H9 (cell line): ENCODE measurements at regions not wholly inside any gene's neighbourhood (a gene's known extent, or its start where the extent isn't known, plus 50 kb on each side); places are given as distances from the start of the nearest gene placed in this dataset.

Experiments
- DNase-seq: peaks from one replicate; pipeline ENCODE4 v3.0.0-alpha.2; 2017
- H2AFZ ChIP-seq: one replicate; pipeline ENCODE4 v1.6.1; 2013; ENCODE audit warnings: mild to moderate bottlenecking, low read length, control low read depth, moderate library complexity
- H2AK5ac ChIP-seq: 2 replicates; pipeline ENCODE4 v1.6.1; 2013; ENCODE audit warnings: low read length, control low read depth, mixed read lengths; ENCODE audit not compliant: insufficient read length
- H2BK120ac ChIP-seq: one replicate; pipeline ENCODE4 v1.6.1; 2013; ENCODE audit warnings: low read depth, mild to moderate bottlenecking, low read length, control low read depth, inconsistent platforms; ENCODE audit not compliant: poor library complexity, severe bottlenecking
- H2BK12ac ChIP-seq: 2 replicates; pipeline ENCODE4 v1.6.1; 2013; ENCODE audit warnings: low read length, control low read depth, mixed read lengths, low read depth; ENCODE audit not compliant: insufficient read length
- H2BK15ac ChIP-seq: 2 replicates; pipeline ENCODE4 v1.6.1; 2013; ENCODE audit warnings: low read depth, low read length, control low read depth
- H2BK20ac ChIP-seq: one replicate; pipeline ENCODE4 v1.6.1; 2013; ENCODE audit warnings: low read depth, mild to moderate bottlenecking, low read length, control low read depth, inconsistent platforms; ENCODE audit not compliant: poor library complexity, severe bottlenecking
- H2BK5ac ChIP-seq: 2 replicates; pipeline ENCODE4 v1.6.1; 2013; ENCODE audit warnings: low read length, control low read depth, mixed read lengths; ENCODE audit not compliant: insufficient read length
- H3K14ac ChIP-seq: 2 replicates; pipeline ENCODE4 v1.6.1; 2013; ENCODE audit warnings: low read length, control low read depth; ENCODE audit not compliant: insufficient read depth
- H3K18ac ChIP-seq: 2 replicates; pipeline ENCODE4 v1.6.1; 2013; ENCODE audit warnings: low read depth, mild to moderate bottlenecking, mixed read lengths, low read length, control low read depth; ENCODE audit not compliant: insufficient read length
- H3K23ac ChIP-seq: 2 replicates; pipeline ENCODE4 v1.6.1; 2013; ENCODE audit warnings: low read length, control low read depth, mixed read lengths, low read depth; ENCODE audit not compliant: insufficient read length
- H3K23me2 ChIP-seq: 2 replicates; pipeline ENCODE4 v1.6.1; 2013; ENCODE audit warnings: low read depth, mild to moderate bottlenecking, mixed read lengths, low read length, control low read depth; ENCODE audit not compliant: insufficient read length, poor library complexity, severe bottlenecking
- H3K27ac ChIP-seq: 2 replicates; pipeline ENCODE4 v1.5.1; 2013; ENCODE audit warnings: low read length, control low read depth, mixed read lengths, low read depth; ENCODE audit not compliant: insufficient read length
- H3K27me3 ChIP-seq: 2 replicates; pipeline ENCODE4 v1.6.1; 2013; ENCODE audit warnings: low read length, control low read depth, inconsistent platforms; ENCODE audit not compliant: insufficient read depth
- H3K4ac ChIP-seq: 2 replicates; pipeline ENCODE4 v1.6.1; 2013; ENCODE audit warnings: low read depth, mild to moderate bottlenecking, control low read depth, inconsistent platforms, low read length, moderate library complexity
- H3K4me1 ChIP-seq: 2 replicates; pipeline ENCODE4 v1.6.1; 2013; ENCODE audit warnings: low read length, control low read depth, inconsistent platforms; ENCODE audit not compliant: insufficient read depth
- H3K4me2 ChIP-seq: 2 replicates; pipeline ENCODE4 v1.6.1; 2013; ENCODE audit warnings: low read length, control low read depth, mixed read lengths; ENCODE audit not compliant: insufficient read length, insufficient read depth
- H3K56ac ChIP-seq: 2 replicates; pipeline ENCODE4 v1.6.1; 2013; ENCODE audit warnings: low read depth, mild to moderate bottlenecking, mixed read lengths, low read length, control low read depth; ENCODE audit not compliant: insufficient read length
- H3K79me1 ChIP-seq: 2 replicates; pipeline ENCODE4 v1.6.1; 2013; ENCODE audit warnings: low read depth, mild to moderate bottlenecking, moderate library complexity, low read length, control low read depth, inconsistent platforms; ENCODE audit not compliant: insufficient read depth, poor library complexity, severe bottlenecking
- H3K79me2 ChIP-seq: 2 replicates; pipeline ENCODE4 v1.6.1; 2013; ENCODE audit warnings: low read length, control low read depth, inconsistent platforms; ENCODE audit not compliant: insufficient read depth
- H3K9ac ChIP-seq: 2 replicates; pipeline ENCODE4 v1.6.1; 2013; ENCODE audit warnings: low read length, control low read depth, mixed read lengths; ENCODE audit not compliant: insufficient read length; ENCODE audit errors: extremely low read depth
- H3K9me3 ChIP-seq: one replicate; pipeline ENCODE4 v1.6.1; 2013; ENCODE audit warnings: low read depth, low read length, inconsistent platforms; ENCODE audit not compliant: control insufficient read depth
- H3T11ph ChIP-seq: one replicate; pipeline ENCODE4 v1.6.1; 2013; ENCODE audit warnings: mild to moderate bottlenecking, low read length, control low read depth, inconsistent platforms
- H4K20me1 ChIP-seq: one replicate; pipeline ENCODE4 v1.6.1; 2013; ENCODE audit not compliant: control insufficient read depth, insufficient read length, insufficient read depth
- H4K5ac ChIP-seq: 2 replicates; pipeline ENCODE4 v1.6.1; 2013; ENCODE audit warnings: low read depth, mild to moderate bottlenecking, mixed read lengths, low read length, control low read depth; ENCODE audit not compliant: insufficient read length
- H4K8ac ChIP-seq: replicated peaks from 2 replicates; pipeline ENCODE4 v1.6.1; 2013; ENCODE audit warnings: low read length, control low read depth, mixed read lengths, low read depth; ENCODE audit not compliant: insufficient read length
- H4K91ac ChIP-seq: 2 replicates; pipeline ENCODE4 v1.6.1; 2013; ENCODE audit warnings: low read depth, mild to moderate bottlenecking, moderate library complexity, mixed read lengths, low read length, control low read depth; ENCODE audit not compliant: insufficient read length
- H3K27ac Mint-ChIP-seq, 3 experiments: 2 replicates in 2 of 3; 3 replicates in 1 of 3; pipeline ENCODE4 v1.8.0; 2020 to 2021; ENCODE audit warnings: mixed read lengths in 3 of 3, mild to moderate bottlenecking in 1 of 3, moderate library complexity in 1 of 3
- H3K27me3 Mint-ChIP-seq: 2 replicates; pipeline ENCODE4 v1.8.0; 2021; ENCODE audit warnings: low read depth, mild to moderate bottlenecking, moderate library complexity, mixed read lengths
- H3K36me3 Mint-ChIP-seq, 3 experiments: 2 replicates in 2 of 3; 3 replicates in 1 of 3; pipeline ENCODE4 v1.8.0; 2020 to 2021; ENCODE audit warnings: low read depth in 3 of 3, mixed read lengths in 3 of 3; ENCODE audit not compliant: insufficient read depth in 1 of 3
- H3K4me1 Mint-ChIP-seq, 2 experiments: 2 replicates each; pipeline ENCODE4 v1.8.0; 2020; ENCODE audit warnings: mixed read lengths in 2 of 2
- H3K4me3 Mint-ChIP-seq, 2 experiments: 2 replicates in 1 of 2; 3 replicates in 1 of 2; pipeline ENCODE4 v1.8.0; 2020 to 2021; ENCODE audit warnings: mild to moderate bottlenecking in 2 of 2, mixed read lengths in 2 of 2, moderate library complexity in 1 of 2
- H3K9me3 Mint-ChIP-seq, 2 experiments: 2 replicates in 1 of 2; 3 replicates in 1 of 2; pipeline ENCODE4 v1.8.0; 2020; ENCODE audit warnings: mild to moderate bottlenecking in 2 of 2, mixed read lengths in 2 of 2, moderate library complexity in 1 of 2
- CTCF ChIP-seq: fragments of 200-600 bp; sonication (generic); conservative IDR thresholded peaks from 3 replicates; pipeline ENCODE4 v1.8.0; 2021; ENCODE audit warnings: antibody characterized with exemption, mild to moderate bottlenecking
- WGBS: extraction: QIAGEN DNeasy Blood & Tissue Kit; methylation state at CpG from one replicate; pipeline ENCODE4 v1.1.7; 2013; ENCODE audit warnings: missing lambda C conversion rate, low lambda C conversion rate, mixed read lengths; ENCODE audit not compliant: insufficient read length; ENCODE audit errors: extremely low coverage; 5-methylcytosine and 5-hydroxymethylcytosine counted together

GRCh38 chr2:22934747-22935146 lies 450.2 kb upstream of the KLHL29 start:
- Histone ChIP-seq H3K27me3 (no peaks in the 10 kb centered on the region), H3K9ac (no peak overlapping the region), H3K18ac (no peak overlapping the region), H4K20me1 (no peaks in the 10 kb centered on the region), H3K27ac (no peak overlapping the region), H2BK5ac (no peak overlapping the region), H4K5ac (no peak overlapping the region), H3K23me2 (no peaks in the 10 kb centered on the region), H2BK120ac (no peak overlapping the region), H2BK12ac (no peak overlapping the region), H3K56ac (no peak overlapping the region), H2AK5ac (no peak overlapping the region), H3T11ph (no peak overlapping the region), H2BK15ac (no peak overlapping the region), H3K79me1 (no peaks in the 10 kb centered on the region), H4K8ac (no peak overlapping the region), H2BK20ac (no peak overlapping the region), H3K79me2 (no peaks in the 10 kb centered on the region), H4K91ac (no peak overlapping the region), H3K9me3 (no peaks in the 10 kb centered on the region), H3K4me1 (no peaks in the 10 kb centered on the region), H3K4ac (no peak overlapping the region), H3K14ac (no peak overlapping the region), H3K23ac (no peak overlapping the region), H2AFZ (no peak overlapping the region), H3K4me2 (no peak overlapping the region)
- no peak for TF ChIP-seq CTCF
- Mint-ChIP-seq H3K27ac (no peak overlapping the region), H3K9me3 (no peaks in the 10 kb centered on the region), H3K27me3 (no peaks in the 10 kb centered on the region), H3K36me3 (no peaks in the 10 kb centered on the region), H3K4me3 (no peak overlapping the region), H3K4me1 (no peaks in the 10 kb centered on the region)
- no peak for DNase-seq
- no CpG with 5 or more reads among the region's 1 CpG for WGBS
